GM12864 (cell line): ENCODE measurements at regions not wholly inside any gene's neighbourhood (a gene's known extent, or its start where the extent isn't known, plus 50 kb on each side); places are given as distances from the start of the nearest gene placed in this dataset.

Experiments
- DNase-seq: peaks from one replicate; pipeline ENCODE4 v3.0.0-alpha.2; 2011; ENCODE audit warnings: low read depth
- H3K4me3 ChIP-seq: 2 replicates; pipeline ENCODE4 v1.5.1; 2011; ENCODE audit warnings: mild to moderate bottlenecking, low read depth, low read length, control low read depth
- CTCF ChIP-seq: IDR thresholded peaks from 2 replicates; pipeline ENCODE4 v1.5.1; 2011; ENCODE audit warnings: low read depth, mild to moderate bottlenecking, moderate library complexity, low read length, control low read depth, inconsistent platforms; ENCODE audit errors: missing control alignments

- peak; percentile 23 for TF ChIP-seq CTCF
- DNase-seq, result no peak
- no peak overlapping the region for H3K4me3 ChIP-seq
Observed at GRCh38 chr2:13650586-13651180, 933.9 kb downstream of the TRIB2 start.

GRCh38 chr2:13651684-13652131 is 935.0 kb downstream of the TRIB2 start:
- DNase-seq, result no peak
- no peak for TF ChIP-seq CTCF
- H3K4me3 ChIP-seq, result no peak overlapping the region

GRCh38 chr2:13652531-13653313 is 936.0 kb downstream of the TRIB2 start:
- DNase-seq, result no peak
- H3K4me3 ChIP-seq, result no peak overlapping the region
- TF ChIP-seq CTCF, result no peak

GRCh38 chr2:13654416-13654815 is 937.7 kb downstream of the TRIB2 start:
- no peak overlapping the region for H3K4me3 ChIP-seq
- no peak for DNase-seq
- TF ChIP-seq CTCF, result no peak

- no peak overlapping the region for H3K4me3 ChIP-seq
- no peak for DNase-seq
- no peak for TF ChIP-seq CTCF
Observed at GRCh38 chr2:13660231-13660630, 943.5 kb downstream of the TRIB2 start.

- no peak for TF ChIP-seq CTCF
- DNase-seq, result no peak
- no peak overlapping the region for H3K4me3 ChIP-seq
Observed at GRCh38 chr2:13662055-13662454, 945.3 kb downstream of the TRIB2 start.
